GM12873 (cell line): ENCODE measurements at regions not wholly inside any gene's neighbourhood (a gene's known extent, or its start where the extent isn't known, plus 50 kb on each side); places are given as distances from the start of the nearest gene placed in this dataset.

Experiments
- CTCF ChIP-seq: IDR thresholded peaks from 2 replicates; pipeline ENCODE4 v1.5.1; 2012; ENCODE audit warnings: low read depth, mild to moderate bottlenecking, moderate library complexity, low read length, control low read depth; ENCODE audit not compliant: insufficient read depth; ENCODE audit errors: missing control alignments

- no peak for TF ChIP-seq CTCF
These were observed 119.9 kb upstream of the CD93 start for GRCh38 chr20:23206061-23206460.

- no peak for TF ChIP-seq CTCF
These were observed 119.5 kb upstream of the CD93 start for GRCh38 chr20:23205611-23206041.

GRCh38 chr20:23205211-23205610, 119.1 kb upstream of the CD93 start:
- no peak for TF ChIP-seq CTCF

GRCh38 chr20:23203951-23204730, 118.0 kb upstream of the CD93 start:
- TF ChIP-seq CTCF: no peak

GRCh38 chr20:23203310-23203709, 117.2 kb upstream of the CD93 start:
- TF ChIP-seq CTCF: no peak

- TF ChIP-seq CTCF: no peak
These were observed 115.5 kb upstream of the CD93 start for GRCh38 chr20:23201658-23202057.

- TF ChIP-seq CTCF: peak; percentile 46
These were observed 114.8 kb upstream of the CD93 start for GRCh38 chr20:23200914-23201313.

GRCh38 chr20:23200413-23200812, 114.3 kb upstream of the CD93 start:
- TF ChIP-seq CTCF: no peak
